Fibroblast of peridontal ligament (primary cell): ENCODE measurements at regions not wholly inside any gene's neighbourhood (a gene's known extent, or its start where the extent isn't known, plus 50 kb on each side); places are given as distances from the start of the nearest gene placed in this dataset.
A peak's percentile ranks its signal among the peaks of the same experiment; 100 is the strongest.

Experiments used
- DNase-seq: peaks from one replicate; pipeline ENCODE4 v3.0.0-alpha.2; 2010; ENCODE audit errors: extremely low read depth

DNA sequence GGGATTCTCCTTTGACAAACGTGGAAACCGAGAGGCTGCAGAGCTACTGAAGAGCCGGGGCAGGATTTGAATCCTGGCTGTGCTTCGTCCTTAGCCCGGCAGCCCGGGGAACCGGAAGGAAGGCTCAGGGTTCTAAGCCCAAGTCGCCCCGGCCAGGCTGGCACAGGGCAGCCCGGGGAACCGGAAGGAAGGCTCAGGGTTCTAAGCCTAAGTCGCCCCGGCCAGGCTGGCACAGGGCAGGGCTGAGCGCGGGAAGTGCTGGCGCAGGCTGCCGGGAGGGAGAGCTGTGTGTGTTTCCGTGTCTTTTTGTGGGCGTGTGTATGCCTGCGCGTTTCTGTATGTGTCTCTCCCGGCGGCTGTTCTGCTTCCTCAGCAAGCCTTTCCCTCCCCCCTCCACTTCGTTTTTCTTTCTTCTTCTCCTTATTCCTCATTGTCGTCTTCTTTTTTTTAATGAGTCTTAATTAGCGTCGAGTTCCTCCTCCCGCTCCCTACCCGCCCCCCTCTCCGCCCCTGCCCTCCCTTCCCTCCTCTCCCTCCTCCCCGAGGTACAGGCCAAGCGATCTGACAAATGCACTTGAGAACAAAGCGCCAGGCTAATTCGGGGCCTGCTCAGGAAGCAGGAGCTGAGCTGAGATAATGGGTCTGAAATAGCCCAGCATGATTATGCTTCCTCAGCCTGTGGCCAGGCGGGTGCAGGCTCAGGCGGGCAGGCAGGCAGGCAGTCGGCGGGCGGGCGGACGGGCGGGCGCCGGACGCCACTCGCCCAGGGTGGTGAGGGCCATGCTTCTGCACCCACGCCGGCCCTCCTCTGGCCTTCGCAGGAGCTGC lies 65.9 kb downstream of the EFNB1 start:
- peak; percentile 40 for DNase-seq

DNA sequence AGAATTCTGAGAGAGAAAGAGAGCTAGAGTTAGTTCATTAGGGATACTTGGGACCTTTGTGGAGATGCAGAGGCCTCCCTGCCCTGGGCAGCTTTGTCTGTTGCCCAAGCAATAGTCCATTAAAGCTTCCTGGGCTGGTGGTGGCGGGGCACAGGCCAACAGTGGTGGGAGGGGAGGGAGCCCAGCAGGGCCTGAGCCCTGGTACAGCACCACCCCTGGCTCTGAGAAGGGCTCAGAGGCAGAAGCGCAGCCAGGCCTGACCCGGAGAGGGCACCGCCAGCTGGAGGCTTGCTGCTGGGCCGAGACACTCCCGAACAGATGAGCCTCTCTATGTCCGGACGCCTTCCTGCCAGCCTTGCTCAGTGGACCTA lies 65.3 kb downstream of the EFNB1 start:
- DNase-seq = no peak

DNA sequence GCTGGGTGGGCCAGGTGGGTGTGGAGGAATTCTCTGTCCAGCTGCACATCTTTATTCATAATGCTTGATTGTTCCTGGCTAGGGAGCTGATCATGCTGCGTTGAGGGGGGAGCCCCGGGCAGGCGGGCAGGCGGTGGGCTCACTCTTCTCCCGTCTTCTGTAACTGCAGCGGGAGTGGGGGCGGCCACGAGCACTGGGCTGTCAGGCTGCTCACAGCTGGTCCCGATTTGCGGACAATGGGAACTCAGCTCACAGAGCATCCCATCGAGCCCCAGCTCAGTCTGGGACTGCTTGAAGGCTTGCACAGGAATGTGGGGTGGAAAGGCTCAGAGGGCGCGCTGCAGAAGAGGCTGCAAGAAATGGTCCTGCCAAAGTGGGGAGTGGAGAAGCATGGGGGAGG lies 63.8 kb downstream of the EFNB1 start:
- DNase-seq = no peak

DNA sequence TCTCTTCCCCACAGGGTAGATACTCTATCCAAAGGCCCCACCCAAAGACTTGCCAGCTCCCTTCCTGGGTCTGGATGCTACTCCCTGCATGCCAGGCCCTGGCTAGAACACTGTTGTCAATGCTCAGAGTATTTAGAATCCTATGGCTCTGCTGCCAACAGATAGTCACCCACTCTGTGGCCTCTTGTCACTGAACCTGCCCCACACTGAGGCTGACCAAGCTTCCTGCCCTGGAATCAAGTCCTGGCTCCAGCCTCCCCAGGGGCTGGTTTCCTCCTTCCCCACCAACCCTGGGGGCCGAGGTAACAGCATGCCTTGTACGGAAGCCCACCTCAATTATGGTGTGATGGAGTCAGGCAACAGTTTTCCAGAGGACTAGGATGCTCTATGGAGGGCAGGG lies 63.3 kb downstream of the EFNB1 start:
- DNase-seq = no peak
